Neural progenitor cell (in vitro differentiated cells): ENCODE measurements at regions not wholly inside any gene's neighbourhood (a gene's known extent, or its start where the extent isn't known, plus 50 kb on each side); places are given as distances from the start of the nearest gene placed in this dataset.

Source experiments
- EZH2 ChIP-seq: fragments of 200-600 bp; sonication (generic); IDR thresholded peaks from 2 replicates; pipeline ENCODE4 v1.6.1; 2017; ENCODE audit warnings: antibody characterized with exemption, mild to moderate bottlenecking, moderate library complexity
- EZH2phosphoT487 ChIP-seq: fragments of 200-600 bp; sonication (generic); IDR thresholded peaks from 2 replicates; pipeline ENCODE4 v1.6.1; 2017; ENCODE audit warnings: antibody characterized with exemption
- TF ChIP-seq, protein P1 (sequence below): fragments of 200-600 bp; sonication (generic); IDR thresholded peaks from 2 replicates; pipeline ENCODE4 v1.5.1; 2017; ENCODE audit warnings: antibody characterized with exemption, mild to moderate bottlenecking

DNA sequence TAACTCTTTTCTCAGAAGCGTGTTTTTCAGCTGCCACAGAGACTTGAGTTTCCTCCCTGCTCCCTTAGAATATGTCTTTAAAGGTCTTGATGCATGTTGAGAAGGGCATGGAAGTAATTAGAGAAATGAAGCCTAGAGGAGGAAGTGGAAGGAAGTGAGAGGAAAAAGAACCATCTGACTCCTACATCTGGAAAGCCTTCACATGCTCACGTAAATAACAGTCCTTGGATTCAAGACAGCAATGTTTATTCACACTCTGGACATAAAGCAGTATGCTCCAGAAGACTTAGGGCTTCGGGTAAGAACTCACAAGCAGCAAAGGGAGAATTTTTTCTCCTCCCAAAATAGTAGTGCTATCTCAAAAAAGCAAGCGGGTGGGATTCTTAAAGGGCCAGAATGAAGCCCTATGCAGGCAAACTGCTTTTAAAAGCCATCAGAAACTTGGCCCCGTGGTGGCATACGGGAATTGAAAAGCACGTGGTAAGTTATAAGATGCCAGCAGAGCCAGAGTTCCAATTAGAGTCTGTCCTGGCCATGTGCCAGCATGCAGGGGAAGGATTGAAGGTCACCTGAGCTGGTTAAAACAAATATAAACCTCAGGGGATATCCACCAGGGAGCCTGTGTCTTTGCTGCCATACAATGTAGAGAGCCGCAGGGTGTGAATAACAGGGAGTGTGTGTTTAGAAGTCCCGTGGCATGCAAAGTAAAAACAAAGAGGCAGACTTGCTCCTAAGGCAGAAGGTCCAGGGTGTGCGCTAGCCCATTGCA is 380.8 kb upstream of the NDN start:
- TF ChIP-seq, protein P1, sequence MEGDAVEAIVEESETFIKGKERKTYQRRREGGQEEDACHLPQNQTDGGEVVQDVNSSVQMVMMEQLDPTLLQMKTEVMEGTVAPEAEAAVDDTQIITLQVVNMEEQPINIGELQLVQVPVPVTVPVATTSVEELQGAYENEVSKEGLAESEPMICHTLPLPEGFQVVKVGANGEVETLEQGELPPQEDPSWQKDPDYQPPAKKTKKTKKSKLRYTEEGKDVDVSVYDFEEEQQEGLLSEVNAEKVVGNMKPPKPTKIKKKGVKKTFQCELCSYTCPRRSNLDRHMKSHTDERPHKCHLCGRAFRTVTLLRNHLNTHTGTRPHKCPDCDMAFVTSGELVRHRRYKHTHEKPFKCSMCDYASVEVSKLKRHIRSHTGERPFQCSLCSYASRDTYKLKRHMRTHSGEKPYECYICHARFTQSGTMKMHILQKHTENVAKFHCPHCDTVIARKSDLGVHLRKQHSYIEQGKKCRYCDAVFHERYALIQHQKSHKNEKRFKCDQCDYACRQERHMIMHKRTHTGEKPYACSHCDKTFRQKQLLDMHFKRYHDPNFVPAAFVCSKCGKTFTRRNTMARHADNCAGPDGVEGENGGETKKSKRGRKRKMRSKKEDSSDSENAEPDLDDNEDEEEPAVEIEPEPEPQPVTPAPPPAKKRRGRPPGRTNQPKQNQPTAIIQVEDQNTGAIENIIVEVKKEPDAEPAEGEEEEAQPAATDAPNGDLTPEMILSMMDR: no peak
- no peak for TF ChIP-seq EZH2
- no peak for TF ChIP-seq EZH2phosphoT487
